HG02884 (cell line): ENCODE measurements at regions not wholly inside any gene's neighbourhood (a gene's known extent, or its start where the extent isn't known, plus 50 kb on each side); places are given as distances from the start of the nearest gene placed in this dataset.

Experiments used
- ATAC-seq: cut with Tn5 transposase; IDR thresholded peaks from one replicate; pipeline ENCODE4 v1.9.1; 2021; ENCODE audit warnings: mild to moderate bottlenecking, moderate library complexity; ENCODE audit not compliant: unreplicated experiment

- ATAC-seq, result no peak
Observed at GRCh38 chr12:67794161-67794560, 145.6 kb downstream of the DYRK2 start.

- no peak for ATAC-seq
Observed at GRCh38 chr12:67795236-67795635, 146.7 kb downstream of the DYRK2 start.

- no peak for ATAC-seq
Observed at GRCh38 chr12:67797185-67797741, 148.7 kb downstream of the DYRK2 start.

GRCh38 chr12:67797753-67798152 lies 149.2 kb downstream of the DYRK2 start:
- no peak for ATAC-seq

GRCh38 chr12:67798768-67799167 lies 150.2 kb downstream of the DYRK2 start:
- ATAC-seq, result no peak

GRCh38 chr12:67802731-67803130 lies 154.2 kb downstream of the DYRK2 start:
- no peak for ATAC-seq

GRCh38 chr12:67803278-67803993 lies 154.9 kb downstream of the DYRK2 start:
- no peak for ATAC-seq

GRCh38 chr12:67804168-67804567 lies 155.6 kb downstream of the DYRK2 start:
- ATAC-seq, result peak; percentile 95

GRCh38 chr12:67807814-67808213 lies 159.3 kb downstream of the DYRK2 start:
- ATAC-seq, result no peak

- ATAC-seq, result no peak
Observed at GRCh38 chr12:67810166-67810565, 161.6 kb downstream of the DYRK2 start.

- ATAC-seq, result no peak
Observed at GRCh38 chr12:67811437-67812361, 163.2 kb downstream of the DYRK2 start.

- no peak for ATAC-seq
Observed at GRCh38 chr12:67813456-67813904, 164.9 kb downstream of the DYRK2 start.

- ATAC-seq, result no peak
Observed at GRCh38 chr12:67816269-67816668, 167.7 kb downstream of the DYRK2 start.

GRCh38 chr12:67818459-67818903 lies 169.9 kb downstream of the DYRK2 start:
- ATAC-seq, result no peak

GRCh38 chr12:67819902-67820301 lies 169.3 kb upstream of the IFNG-AS1 start:
- ATAC-seq, result no peak

- no peak for ATAC-seq
Observed at GRCh38 chr12:67820694-67821093, 168.6 kb upstream of the IFNG-AS1 start.

- ATAC-seq, result no peak
Observed at GRCh38 chr12:67822826-67823225, 166.4 kb upstream of the IFNG-AS1 start.

- no peak for ATAC-seq
Observed at GRCh38 chr12:67826148-67826547, 163.1 kb upstream of the IFNG-AS1 start.

- no peak for ATAC-seq
Observed at GRCh38 chr12:67826946-67827720, 162.1 kb upstream of the IFNG-AS1 start.

GRCh38 chr12:67827820-67828383 lies 161.3 kb upstream of the IFNG-AS1 start:
- ATAC-seq, result peak; percentile 85
